ENCODE measurements at regions not wholly inside any gene's neighbourhood (a gene's known extent, or its start where the extent isn't known, plus 50 kb on each side); places are given as distances from the start of the nearest gene placed in this dataset.

- in situ Hi-C loops (cut with MboI; ENCODE audit: low pct_unique_long_range_greater_than_20kb in 2 of 9, low sequenced_read_pairs in 9 of 9, unreplicated experiment in 9 of 9), result no loop called here
- Histone ChIP-seq H3K4me3 (no peak overlapping the region), H3K4me1 (replicated peaks in 1 of 2) (no peaks in the 10 kb centered on the region), H3K27ac (no peak overlapping the region)
- peak in 5 of 8 experiments; percentile 38 to 78 (median 68) for ATAC-seq (replicated peaks in 6 of 8)
- 0 to 100% (median 72%) methylated on average over 1 to 5 of the region's 6 CpGs for WGBS, 10 experiments
These were observed 154.9 kb upstream of the TMEM72 start for GRCh38 chr10:44756216-44756615.

- WGBS, 10 experiments, result 73 to 100% (median 92%) methylated on average over 1 to 3 of the region's 5 CpGs; no CpG with 5 or more reads in 5 of the 10 experiments
- no peaks in the 10 kb centered on the region for H3K4me1 ChIP-seq (replicated peaks in 1 of 2)
- in situ Hi-C loops (cut with MboI; ENCODE audit: low pct_unique_long_range_greater_than_20kb in 2 of 9, low sequenced_read_pairs in 9 of 9, unreplicated experiment in 9 of 9), result no loop called here
- no peak for ATAC-seq (replicated peaks in 6 of 8)
- H3K4me3 ChIP-seq, result no peak overlapping the region
- H3K27ac ChIP-seq, result no peak overlapping the region
These were observed 153.5 kb upstream of the TMEM72 start for GRCh38 chr10:44757551-44758205.

GRCh38 chr10:44759122-44759521 is 152.0 kb upstream of the TMEM72 start:
- in situ Hi-C loops (cut with MboI; ENCODE audit: low pct_unique_long_range_greater_than_20kb in 2 of 9, low sequenced_read_pairs in 9 of 9, unreplicated experiment in 9 of 9), result no loop called here
- no peaks in the 10 kb centered on the region for H3K4me1 ChIP-seq (replicated peaks in 1 of 2)
- WGBS, 10 experiments, result 50 to 100% (median 81%) methylated on average over 1 to 5 of the region's 5 CpGs; no CpG with 5 or more reads in 2 of the 10 experiments
- H3K4me3 ChIP-seq, result no peak overlapping the region
- H3K27ac ChIP-seq, result no peak overlapping the region
- no peak for ATAC-seq (replicated peaks in 6 of 8)

- H3K27ac ChIP-seq, result no peak overlapping the region
- no peaks in the 10 kb centered on the region for H3K4me1 ChIP-seq (replicated peaks in 1 of 2)
- in situ Hi-C loops (cut with MboI; ENCODE audit: low pct_unique_long_range_greater_than_20kb in 2 of 9, low sequenced_read_pairs in 9 of 9, unreplicated experiment in 9 of 9), result no loop called here
- 0 to 86% (median 51%) methylated on average over 1 of the region's 1 CpG for WGBS, 10 experiments
- no peak for ATAC-seq (replicated peaks in 6 of 8)
- no peak overlapping the region for H3K4me3 ChIP-seq
These were observed 150.6 kb upstream of the TMEM72 start for GRCh38 chr10:44760513-44760912.

- Histone ChIP-seq H3K4me3 (no peak overlapping the region), H3K27ac (no peak overlapping the region), H3K4me1 (replicated peaks in 1 of 2) (no peaks in the 10 kb centered on the region)
- no peak for ATAC-seq (replicated peaks in 6 of 8)
- WGBS, 10 experiments, result 0 to 79% (median 63%) methylated on average over 1 to 5 of the region's 5 CpGs; no CpG with 5 or more reads in 3 of the 10 experiments
- in situ Hi-C loops (cut with MboI; ENCODE audit: low pct_unique_long_range_greater_than_20kb in 2 of 9, low sequenced_read_pairs in 9 of 9, unreplicated experiment in 9 of 9), result no loop called here
These were observed 150.1 kb upstream of the TMEM72 start for GRCh38 chr10:44761076-44761475.

GRCh38 chr10:44763331-44763730 is 147.8 kb upstream of the TMEM72 start:
- in situ Hi-C loops (cut with MboI; ENCODE audit: low pct_unique_long_range_greater_than_20kb in 2 of 9, low sequenced_read_pairs in 9 of 9, unreplicated experiment in 9 of 9), result no loop called here
- 33 to 100% (median 68%) methylated on average over 1 to 3 of the region's 3 CpGs; no CpG with 5 or more reads in 4 of the 10 experiments for WGBS, 10 experiments
- no peak for ATAC-seq (replicated peaks in 6 of 8)

GRCh38 chr10:44765299-44765698 is 145.8 kb upstream of the TMEM72 start:
- WGBS, 10 experiments, result 60 to 100% (median 60%) methylated on average over 1 of the region's 1 CpG; no CpG with 5 or more reads in 5 of the 10 experiments
- in situ Hi-C loops (cut with MboI; ENCODE audit: low pct_unique_long_range_greater_than_20kb in 2 of 9, low sequenced_read_pairs in 9 of 9, unreplicated experiment in 9 of 9), result no loop called here
- no peak for ATAC-seq (replicated peaks in 6 of 8)
- no peak overlapping the region for H3K4me3 ChIP-seq
- no peak overlapping the region for H3K27ac ChIP-seq
- H3K4me1 ChIP-seq (replicated peaks in 1 of 2), result no peaks in the 10 kb centered on the region

More at GRCh38 chr10:44763331-44763730, 147.8 kb upstream of the TMEM72 start:
- Histone ChIP-seq H3K4me3 (no peak overlapping the region), H3K4me1 (replicated peaks in 1 of 2) (no peaks in the 10 kb centered on the region), H3K27ac (no peak overlapping the region)

- no peak for ATAC-seq (replicated peaks in 6 of 8)
- Histone ChIP-seq H3K4me1 (replicated peaks in 1 of 2) (no peaks in the 10 kb centered on the region), H3K27ac (no peak overlapping the region), H3K4me3 (no peak overlapping the region)
- WGBS, 10 experiments, result 80 to 100% (median 89%) methylated on average over 1 to 5 of the region's 5 CpGs; no CpG with 5 or more reads in 2 of the 10 experiments
- in situ Hi-C loops (cut with MboI; ENCODE audit: low pct_unique_long_range_greater_than_20kb in 2 of 9, low sequenced_read_pairs in 9 of 9, unreplicated experiment in 9 of 9), result no loop called here
These were observed 144.5 kb upstream of the TMEM72 start for GRCh38 chr10:44766631-44767030.

GRCh38 chr10:44769450-44769849 is 141.7 kb upstream of the TMEM72 start:
- in situ Hi-C loops (cut with MboI; ENCODE audit: low pct_unique_long_range_greater_than_20kb in 2 of 9, low sequenced_read_pairs in 9 of 9, unreplicated experiment in 9 of 9), result no loop called here
- no peaks in the 10 kb centered on the region for H3K4me1 ChIP-seq (replicated peaks in 1 of 2)
- H3K4me3 ChIP-seq, result no peak overlapping the region

GRCh38 chr10:44771233-44771995 is 139.7 kb upstream of the TMEM72 start:
- peak in 4 of 8 experiments; percentile 33 to 59 (median 46) for ATAC-seq (replicated peaks in 6 of 8)
- Histone ChIP-seq H3K27ac (no peak overlapping the region), H3K4me1 (replicated peaks in 1 of 2) (no peaks in the 10 kb centered on the region), H3K4me3 (no peak overlapping the region)
- 23 to 100% (median 75%) methylated on average over 1 to 2 of the region's 2 CpGs; no CpG with 5 or more reads in 1 of the 10 experiments for WGBS, 10 experiments
- in situ Hi-C loops (cut with MboI; ENCODE audit: low pct_unique_long_range_greater_than_20kb in 2 of 9, low sequenced_read_pairs in 9 of 9, unreplicated experiment in 9 of 9), result no loop called here

More at GRCh38 chr10:44769450-44769849, 141.7 kb upstream of the TMEM72 start:
- WGBS, 10 experiments, result 40 to 75% methylated on average over 1 of the region's 1 CpG; no CpG with 5 or more reads in 8 of the 10 experiments
- H3K27ac ChIP-seq, result no peak overlapping the region
- ATAC-seq (replicated peaks in 6 of 8), result no peak

GRCh38 chr10:44773565-44773964 is 137.6 kb upstream of the TMEM72 start:
- in situ Hi-C loops (cut with MboI; ENCODE audit: low pct_unique_long_range_greater_than_20kb in 2 of 9, low sequenced_read_pairs in 9 of 9, unreplicated experiment in 9 of 9), result no loop called here
- Histone ChIP-seq H3K4me3 (no peak overlapping the region), H3K4me1 (replicated peaks in 1 of 2) (no peaks in the 10 kb centered on the region), H3K27ac (no peak overlapping the region)
- no peak for ATAC-seq (replicated peaks in 6 of 8)
- 80 to 100% (median 86%) methylated on average over 2 to 8 of the region's 19 CpGs; no CpG with 5 or more reads in 3 of the 10 experiments for WGBS, 10 experiments

GRCh38 chr10:44774676-44775401 is 136.3 kb upstream of the TMEM72 start:
- Histone ChIP-seq H3K4me1 (replicated peaks in 1 of 2) (no peaks in the 10 kb centered on the region), H3K4me3 (no peak overlapping the region), H3K27ac (no peak overlapping the region)
- in situ Hi-C loops (cut with MboI; ENCODE audit: low pct_unique_long_range_greater_than_20kb in 2 of 9, low sequenced_read_pairs in 9 of 9, unreplicated experiment in 9 of 9), result no loop called here
- peak in 1 of 8 experiments; percentile 27 for ATAC-seq (replicated peaks in 6 of 8)
- 10 to 100% (median 63%) methylated on average over 1 to 3 of the region's 4 CpGs; no CpG with 5 or more reads in 4 of the 10 experiments for WGBS, 10 experiments

GRCh38 chr10:44775402-44775741 is 135.8 kb upstream of the TMEM72 start:
- no peaks in the 10 kb centered on the region for H3K4me1 ChIP-seq (replicated peaks in 1 of 2)
- no peak for ATAC-seq (replicated peaks in 6 of 8)
- no peak overlapping the region for H3K4me3 ChIP-seq
- 60 to 100% (median 78%) methylated on average over 1 to 4 of the region's 6 CpGs; no CpG with 5 or more reads in 5 of the 10 experiments for WGBS, 10 experiments
- in situ Hi-C loops (cut with MboI; ENCODE audit: low pct_unique_long_range_greater_than_20kb in 2 of 9, low sequenced_read_pairs in 9 of 9, unreplicated experiment in 9 of 9), result no loop called here
- no peak overlapping the region for H3K27ac ChIP-seq

Data from motor neuron (in vitro differentiated cells).